ENCODE measurements at regions not wholly inside any gene's neighbourhood (a gene's known extent, or its start where the extent isn't known, plus 50 kb on each side); places are given as distances from the start of the nearest gene placed in this dataset.

GRCh38 chr14:30034152-30034551 lies 106.5 kb upstream of the PRKD1 start:
- no peak overlapping the region for H3K4me2 ChIP-seq (ENCODE audit: low read depth, low read length, poor library complexity, severe bottlenecking)
- no peak overlapping the region for H3K9ac ChIP-seq (ENCODE audit: low read depth, low read length, poor library complexity, severe bottlenecking)
- H2AFZ ChIP-seq (ENCODE audit: low read length) = no peak overlapping the region
- no peaks in the 10 kb centered on the region for H3K4me1 ChIP-seq (ENCODE audit: insufficient read depth, low read length, poor library complexity, severe bottlenecking)
- no peaks in the 10 kb centered on the region for H3K9me2 ChIP-seq (replicated peaks; ENCODE audit: low read depth, low read length)
- H3K4me3 ChIP-seq (ENCODE audit: low read length, poor library complexity, severe bottlenecking) = no peak overlapping the region
- no peaks in the 10 kb centered on the region for H3K36me3 ChIP-seq (ENCODE audit: insufficient read depth, low read length)
- H3F3A ChIP-seq (ENCODE audit: low read depth) = no peaks in the 10 kb centered on the region
- no peaks in the 10 kb centered on the region for H4K20me1 ChIP-seq (ENCODE audit: insufficient read depth, low read length, poor library complexity, severe bottlenecking)
- H3K27me3 ChIP-seq (ENCODE audit: insufficient read depth, low read length, poor library complexity, severe bottlenecking) = no peaks in the 10 kb centered on the region
- H3K9me3 ChIP-seq (ENCODE audit: insufficient read depth, low read depth, low read length) = no peaks in the 10 kb centered on the region
- H3K79me2 ChIP-seq (ENCODE audit: insufficient read depth, low read length) = no peaks in the 10 kb centered on the region
- TF ChIP-seq EZH2phosphoT487 (IDR thresholded peaks at IDR 0.05; ENCODE audit: borderline replicate concordance) (no peak), CTCF (conservative IDR thresholded peaks at IDR 0.05; ENCODE audit: low read length) (no peak)

DNA sequence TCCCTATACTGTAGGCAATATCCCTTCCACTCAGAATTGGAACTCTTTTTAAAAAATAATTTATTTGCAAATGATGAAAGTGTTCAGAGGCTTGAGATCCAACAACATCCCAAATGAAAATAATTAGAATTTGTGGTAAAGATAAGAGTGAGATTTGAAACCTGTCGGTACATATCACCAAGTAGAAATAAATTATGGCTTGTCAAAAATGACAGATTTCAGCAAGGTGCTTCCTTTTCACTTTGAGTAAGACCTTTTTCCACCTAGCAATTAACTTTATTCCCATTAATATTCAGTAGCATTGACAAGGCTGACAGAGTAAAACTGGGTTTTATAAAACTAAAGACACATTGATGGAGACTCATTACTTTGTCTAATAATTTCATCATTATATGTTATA lies 107.7 kb upstream of the PRKD1 start:
- Histone ChIP-seq H3K27me3 (ENCODE audit: insufficient read depth, low read length, poor library complexity, severe bottlenecking) (no peaks in the 10 kb centered on the region), H3K4me2 (ENCODE audit: low read depth, low read length, poor library complexity, severe bottlenecking) (no peak overlapping the region), H3K9me2 (replicated peaks; ENCODE audit: low read depth, low read length) (no peaks in the 10 kb centered on the region), H4K20me1 (ENCODE audit: insufficient read depth, low read length, poor library complexity, severe bottlenecking) (no peaks in the 10 kb centered on the region), H3K4me3 (ENCODE audit: low read length, poor library complexity, severe bottlenecking) (no peak overlapping the region), H3F3A (ENCODE audit: low read depth) (no peaks in the 10 kb centered on the region), H2AFZ (ENCODE audit: low read length) (no peak overlapping the region), H3K79me2 (ENCODE audit: insufficient read depth, low read length) (no peaks in the 10 kb centered on the region), H3K9ac (ENCODE audit: low read depth, low read length, poor library complexity, severe bottlenecking) (no peak overlapping the region), H3K4me1 (ENCODE audit: insufficient read depth, low read length, poor library complexity, severe bottlenecking) (no peaks in the 10 kb centered on the region), H3K36me3 (ENCODE audit: insufficient read depth, low read length) (no peaks in the 10 kb centered on the region), H3K9me3 (ENCODE audit: insufficient read depth, low read depth, low read length) (no peaks in the 10 kb centered on the region)
- TF ChIP-seq EZH2phosphoT487 (IDR thresholded peaks at IDR 0.05; ENCODE audit: borderline replicate concordance) = no peak

DNA sequence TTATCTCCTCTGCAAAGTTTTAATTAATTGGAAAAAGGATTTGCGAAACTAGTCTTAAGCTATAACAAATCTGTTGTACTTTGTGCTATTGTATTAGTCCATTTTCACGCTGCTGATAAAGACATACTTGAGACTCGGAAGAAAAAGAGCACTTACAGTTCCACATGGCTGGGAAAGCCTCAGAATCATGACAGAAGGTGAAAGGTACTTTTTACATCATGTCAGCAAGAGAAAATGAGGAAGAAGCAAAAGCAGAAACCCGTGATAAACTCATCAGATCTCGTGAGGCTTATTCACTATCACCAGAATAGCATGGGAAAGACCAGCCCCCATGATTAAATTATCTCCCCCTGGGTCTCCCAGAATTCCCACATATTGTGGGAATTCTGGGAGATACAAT lies 118.1 kb upstream of the PRKD1 start:
- Histone ChIP-seq H3K36me3 (ENCODE audit: insufficient read depth, low read length) (no peaks in the 10 kb centered on the region), H3K9me2 (replicated peaks; ENCODE audit: low read depth, low read length) (no peaks in the 10 kb centered on the region), H3F3A (ENCODE audit: low read depth) (no peaks in the 10 kb centered on the region), H3K9ac (ENCODE audit: low read depth, low read length, poor library complexity, severe bottlenecking) (no peak overlapping the region), H3K4me3 (ENCODE audit: low read length, poor library complexity, severe bottlenecking) (no peak overlapping the region), H3K4me1 (ENCODE audit: insufficient read depth, low read length, poor library complexity, severe bottlenecking) (no peaks in the 10 kb centered on the region), H3K4me2 (ENCODE audit: low read depth, low read length, poor library complexity, severe bottlenecking) (no peak overlapping the region), H3K9me3 (ENCODE audit: insufficient read depth, low read depth, low read length) (no peaks in the 10 kb centered on the region), H4K20me1 (ENCODE audit: insufficient read depth, low read length, poor library complexity, severe bottlenecking) (no peaks in the 10 kb centered on the region), H3K79me2 (ENCODE audit: insufficient read depth, low read length) (no peaks in the 10 kb centered on the region), H3K27me3 (ENCODE audit: insufficient read depth, low read length, poor library complexity, severe bottlenecking) (no peaks in the 10 kb centered on the region), H2AFZ (ENCODE audit: low read length) (no peak overlapping the region)
- no peak for TF ChIP-seq CTCF (conservative IDR thresholded peaks at IDR 0.05; ENCODE audit: low read length)
- no peak for TF ChIP-seq EZH2phosphoT487 (IDR thresholded peaks at IDR 0.05; ENCODE audit: borderline replicate concordance)

GRCh38 chr14:30053103-30053502 lies 125.5 kb upstream of the PRKD1 start:
- no peak overlapping the region for H3K4me3 ChIP-seq (ENCODE audit: low read length, poor library complexity, severe bottlenecking)
- H3K79me2 ChIP-seq (ENCODE audit: insufficient read depth, low read length) = no peaks in the 10 kb centered on the region
- no peak overlapping the region for H3K9ac ChIP-seq (ENCODE audit: low read depth, low read length, poor library complexity, severe bottlenecking)
- H3K9me3 ChIP-seq (ENCODE audit: insufficient read depth, low read depth, low read length) = no peaks in the 10 kb centered on the region
- H3K36me3 ChIP-seq (ENCODE audit: insufficient read depth, low read length) = no peaks in the 10 kb centered on the region
- H3K4me2 ChIP-seq (ENCODE audit: low read depth, low read length, poor library complexity, severe bottlenecking) = no peak overlapping the region
- TF ChIP-seq EZH2phosphoT487 (IDR thresholded peaks at IDR 0.05; ENCODE audit: borderline replicate concordance) (no peak), CTCF (conservative IDR thresholded peaks at IDR 0.05; ENCODE audit: low read length) (no peak)
- no peaks in the 10 kb centered on the region for H3F3A ChIP-seq (ENCODE audit: low read depth)
- H4K20me1 ChIP-seq (ENCODE audit: insufficient read depth, low read length, poor library complexity, severe bottlenecking) = no peaks in the 10 kb centered on the region
- H3K4me1 ChIP-seq (ENCODE audit: insufficient read depth, low read length, poor library complexity, severe bottlenecking) = no peaks in the 10 kb centered on the region
- H2AFZ ChIP-seq (ENCODE audit: low read length) = no peak overlapping the region
- H3K9me2 ChIP-seq (replicated peaks; ENCODE audit: low read depth, low read length) = 0 out of 2 replicates have a peak, but pooled peaks cover 6% of the 10 kb centered on the region
- no peaks in the 10 kb centered on the region for H3K27me3 ChIP-seq (ENCODE audit: insufficient read depth, low read length, poor library complexity, severe bottlenecking)

Data from Loucy (cell line).